Ovary (tissue), 3 donors: ENCODE measurements at regions not wholly inside any gene's neighbourhood (a gene's known extent, or its start where the extent isn't known, plus 50 kb on each side); places are given as distances from the start of the nearest gene placed in this dataset.

Experiments used
- POLR2A ChIP-seq: fragments of 450-650 bp; IDR thresholded peaks from one replicate; pipeline ENCODE4 v1.6.1; 2017; ENCODE audit warnings: antibody characterized with exemption, mild to moderate bottlenecking, moderate library complexity
- TF ChIP-seq, protein P1 (sequence below), 3 donors: fragments of 450-650 bp in 2 of 3; fragments of 200-600 bp in 1 of 3; IDR thresholded peaks; one replicate each; pipeline versions ENCODE4 v1.5.1 to v1.8.0; 2016 to 2022; ENCODE audit warnings: antibody characterized with exemption in 3 of 3, mild to moderate bottlenecking in 1 of 3
- donor health status: DM: no; HTN: no; CAD: no.

- TF ChIP-seq, protein P1, sequence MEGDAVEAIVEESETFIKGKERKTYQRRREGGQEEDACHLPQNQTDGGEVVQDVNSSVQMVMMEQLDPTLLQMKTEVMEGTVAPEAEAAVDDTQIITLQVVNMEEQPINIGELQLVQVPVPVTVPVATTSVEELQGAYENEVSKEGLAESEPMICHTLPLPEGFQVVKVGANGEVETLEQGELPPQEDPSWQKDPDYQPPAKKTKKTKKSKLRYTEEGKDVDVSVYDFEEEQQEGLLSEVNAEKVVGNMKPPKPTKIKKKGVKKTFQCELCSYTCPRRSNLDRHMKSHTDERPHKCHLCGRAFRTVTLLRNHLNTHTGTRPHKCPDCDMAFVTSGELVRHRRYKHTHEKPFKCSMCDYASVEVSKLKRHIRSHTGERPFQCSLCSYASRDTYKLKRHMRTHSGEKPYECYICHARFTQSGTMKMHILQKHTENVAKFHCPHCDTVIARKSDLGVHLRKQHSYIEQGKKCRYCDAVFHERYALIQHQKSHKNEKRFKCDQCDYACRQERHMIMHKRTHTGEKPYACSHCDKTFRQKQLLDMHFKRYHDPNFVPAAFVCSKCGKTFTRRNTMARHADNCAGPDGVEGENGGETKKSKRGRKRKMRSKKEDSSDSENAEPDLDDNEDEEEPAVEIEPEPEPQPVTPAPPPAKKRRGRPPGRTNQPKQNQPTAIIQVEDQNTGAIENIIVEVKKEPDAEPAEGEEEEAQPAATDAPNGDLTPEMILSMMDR (IDR thresholded peaks at IDR 0.05), result no peak
- no peak for TF ChIP-seq POLR2A
These were observed 141.5 kb upstream of the PDE10A start for GRCh38 chr6:165804331-165805066.
